ENCODE measurements at regions not wholly inside any gene's neighbourhood (a gene's known extent, or its start where the extent isn't known, plus 50 kb on each side); places are given as distances from the start of the nearest gene placed in this dataset.

GRCh38 chr4:102431608-102431961 is 69.6 kb upstream of the NFKB1 start:
- Histone ChIP-seq H3K4me1 (ENCODE audit: insufficient read depth, low read length, poor library complexity, severe bottlenecking) (peaks cover 5% of the 10 kb centered on the region), H3K36me3 (ENCODE audit: insufficient read depth, low read length, poor library complexity, severe bottlenecking) (no peaks in the 10 kb centered on the region), H3K9me3 (ENCODE audit: low read depth, low read length, poor library complexity, severe bottlenecking) (peaks cover 6% of the 10 kb centered on the region), H3K27ac (ENCODE audit: low read depth, low read length, poor library complexity, severe bottlenecking) (peak overlapping the region; percentile 46), H3K4me3 (ENCODE audit: low read depth, low read length, poor library complexity, severe bottlenecking) (peak overlapping the region; percentile 52), H3K27me3 (replicated peaks; ENCODE audit: insufficient read depth, low read depth, low read length, poor library complexity) (no peaks in the 10 kb centered on the region)
- ChIA-PET POLR2A (ENCODE audit: low non-redundant PET) (no interaction called here), CTCF (interaction anchor here (1.0 kb wide), 1 partner anchor 87 kb away, joined by 20 read pairs; the partner anchor contains the start of gene SLC39A8)
- DNase-seq (ENCODE audit: low spot score) = no peak
- intact Hi-C loops (cut with micrococcal nuclease; ENCODE audit: unreplicated experiment) = loop anchor here (2.0 to 5.0 kb wide), 4 partner anchors 89 to 661 kb away; partner anchors contain the start of gene UBE2D3
- no TSS peak for BruUV-seq (replicated peaks)
- no peak for TF ChIP-seq CTCF (conservative IDR thresholded peaks at IDR 0.05; ENCODE audit: low read depth, low read length)
- no peak for TF ChIP-seq EZH2 (IDR thresholded peaks at IDR 0.05; ENCODE audit: borderline replicate concordance, low read depth, low read length, poor library complexity, severe bottlenecking)

GRCh38 chr4:102437111-102437510 is 64.0 kb upstream of the NFKB1 start:
- intact Hi-C loops (cut with micrococcal nuclease; ENCODE audit: unreplicated experiment) = no loop called here
- H3K4me3 ChIP-seq (ENCODE audit: low read depth, low read length, poor library complexity, severe bottlenecking) = no peak overlapping the region
- H3K4me1 ChIP-seq (ENCODE audit: insufficient read depth, low read length, poor library complexity, severe bottlenecking) = peaks cover 20% of the 10 kb centered on the region
- TF ChIP-seq EZH2 (IDR thresholded peaks at IDR 0.05; ENCODE audit: borderline replicate concordance, low read depth, low read length, poor library complexity, severe bottlenecking) (no peak), CTCF (conservative IDR thresholded peaks at IDR 0.05; ENCODE audit: low read depth, low read length) (no peak)
- CTCF ChIA-PET = no interaction called here
- POLR2A ChIA-PET (ENCODE audit: low non-redundant PET) = no interaction called here
- no TSS peak for BruUV-seq (replicated peaks)
- DNase-seq (ENCODE audit: low spot score) = no peak
- H3K9me3 ChIP-seq (ENCODE audit: low read depth, low read length, poor library complexity, severe bottlenecking) = peaks cover 6% of the 10 kb centered on the region
- no peaks in the 10 kb centered on the region for H3K27me3 ChIP-seq (replicated peaks; ENCODE audit: insufficient read depth, low read depth, low read length, poor library complexity)
- H3K27ac ChIP-seq (ENCODE audit: low read depth, low read length, poor library complexity, severe bottlenecking) = no peak overlapping the region
- H3K36me3 ChIP-seq (ENCODE audit: insufficient read depth, low read length, poor library complexity, severe bottlenecking) = no peaks in the 10 kb centered on the region

GRCh38 chr4:102438396-102439235 is 62.5 kb upstream of the NFKB1 start:
- Histone ChIP-seq H3K27ac (ENCODE audit: low read depth, low read length, poor library complexity, severe bottlenecking) (peak overlapping the region; percentile 78), H3K36me3 (ENCODE audit: insufficient read depth, low read length, poor library complexity, severe bottlenecking) (no peaks in the 10 kb centered on the region), H3K4me1 (ENCODE audit: insufficient read depth, low read length, poor library complexity, severe bottlenecking) (peaks cover 20% of the 10 kb centered on the region), H3K9me3 (ENCODE audit: low read depth, low read length, poor library complexity, severe bottlenecking) (peaks cover 6% of the 10 kb centered on the region), H3K27me3 (replicated peaks; ENCODE audit: insufficient read depth, low read depth, low read length, poor library complexity) (no peaks in the 10 kb centered on the region), H3K4me3 (ENCODE audit: low read depth, low read length, poor library complexity, severe bottlenecking) (no peak overlapping the region)
- intact Hi-C loops (cut with micrococcal nuclease; ENCODE audit: unreplicated experiment) = no loop called here
- TF ChIP-seq CTCF (conservative IDR thresholded peaks at IDR 0.05; ENCODE audit: low read depth, low read length) (no peak), EZH2 (IDR thresholded peaks at IDR 0.05; ENCODE audit: borderline replicate concordance, low read depth, low read length, poor library complexity, severe bottlenecking) (no peak)
- ChIA-PET POLR2A (ENCODE audit: low non-redundant PET) (no interaction called here), CTCF (no interaction called here)
- DNase-seq (ENCODE audit: low spot score) = peak; percentile 73
- TSS peak; percentile 92 for BruUV-seq (replicated peaks)
